GM12878 (cell line): ENCODE measurements at regions not wholly inside any gene's neighbourhood (a gene's known extent, or its start where the extent isn't known, plus 50 kb on each side); places are given as distances from the start of the nearest gene placed in this dataset.

Experiments
- ATAC-seq: fragments of 200-7000 bp; cut with Tn5 transposase; 3 replicates; pipeline ENCODE4 v1.9.1; 2020; ENCODE audit warnings: mild to moderate bottlenecking, moderate library complexity
- BruUV-seq: library from RNA; stranded (reverse); fragments of 400-500 nt; replicated peaks from 2 replicates; lab custom pipeline; 2021; lab: Mats Ljungman, UMichigan
- CTCF ChIA-PET: fragments of 300-600 bp; sonication (Branson Sonifier 250); formaldehyde crosslinking; extraction: SDS; loops from one replicate; lab custom pipeline; 2021; ENCODE audit warnings: inconsistent platforms; lab: Yijun Ruan, JAX
- POLR2A ChIA-PET: fragments of 350-600 bp; formaldehyde crosslinking; extraction: SDS; loops from one replicate; lab custom pipeline; 2021; ENCODE audit warnings: inconsistent platforms; lab: Charles Lee
- RAD21 ChIA-PET: fragments of 300-600 bp; sonication (Branson Sonifier 250); formaldehyde crosslinking; loops from one replicate; lab custom pipeline; 2023; ENCODE audit warnings: antibody characterized with exemption; ENCODE audit not compliant: unreplicated experiment; lab: Charles Lee
- SMC1A ChIA-PET: fragments of 300-600 bp; sonication (Branson Sonifier 250); formaldehyde crosslinking; loops from one replicate; lab custom pipeline; 2023; ENCODE audit not compliant: unreplicated experiment, uncharacterized antibody; lab: Charles Lee
- DNase-seq: peaks from one replicate; pipeline ENCODE4 v3.0.0-alpha.2; 2011; ENCODE audit warnings: low read depth, low spot score
- FAIRE-seq: peaks from 3 replicates; lab custom pipeline; 2011; peaks lifted over from hg19 to GRCh38; lab: Jason Lieb, UNC
- H2AFZ ChIP-seq: 2 replicates; pipeline ENCODE4 v1.6.0; 2011; ENCODE audit warnings: low read depth, low read length, control low read depth; ENCODE audit not compliant: control insufficient read depth
- H3K27ac ChIP-seq: 2 replicates; pipeline ENCODE4 v1.5.1; 2011; ENCODE audit warnings: control low read depth; ENCODE audit not compliant: control insufficient read depth, insufficient read depth
- H3K27me3 ChIP-seq, 2 experiments: replicated peaks in 1 of 2; 2 replicates each; pipeline versions ENCODE4 v1.6.0 to v1.6.1; 2011; ENCODE audit warnings: low read length in 1 of 2; ENCODE audit not compliant: control insufficient read depth in 2 of 2, insufficient read depth in 2 of 2
- H3K36me3 ChIP-seq, 2 experiments: 2 replicates each; pipeline ENCODE4 v1.5.1; 2011; ENCODE audit warnings: low read length in 1 of 2; ENCODE audit not compliant: control insufficient read depth in 2 of 2, insufficient read depth in 2 of 2
- H3K4me1 ChIP-seq: 2 replicates; pipeline ENCODE4 v1.6.1; 2011; ENCODE audit warnings: mild to moderate bottlenecking, low read length, moderate library complexity, mixed read lengths; ENCODE audit not compliant: control insufficient read depth, insufficient read depth
- H3K4me2 ChIP-seq: 2 replicates; pipeline ENCODE4 v1.6.0; 2011; ENCODE audit warnings: control low read depth; ENCODE audit not compliant: control insufficient read depth, insufficient read depth
- H3K4me3 ChIP-seq: fragments of 200-600 bp; sonication (generic); 2 replicates; pipeline ENCODE4 v1.5.1; 2016
- H3K79me2 ChIP-seq: 2 replicates; pipeline ENCODE4 v1.6.0; 2011; ENCODE audit warnings: low read length; ENCODE audit not compliant: control insufficient read depth, insufficient read depth
- H3K9ac ChIP-seq: 2 replicates; pipeline ENCODE4 v1.8.0; 2011; ENCODE audit warnings: low read length, control low read depth, mixed read lengths; ENCODE audit not compliant: control insufficient read depth, insufficient read depth
- H3K9me3 ChIP-seq: replicated peaks from 3 replicates; pipeline ENCODE4 v1.5.1; 2011; ENCODE audit warnings: mild to moderate bottlenecking, low read length; ENCODE audit not compliant: control insufficient read depth, insufficient read depth
- H4K20me1 ChIP-seq: 2 replicates; pipeline ENCODE4 v1.6.0; 2011; ENCODE audit not compliant: control insufficient read depth, insufficient read depth
- BACH1 ChIP-seq: fragments of 450-650 bp; IDR thresholded peaks from 2 replicates; pipeline ENCODE4 v1.6.1; 2017; ENCODE audit warnings: mild to moderate bottlenecking, borderline replicate concordance
- BHLHE40 ChIP-seq, 2 experiments: fragments of 450-650 bp in 1 of 2; IDR thresholded peaks; 2 replicates each; pipeline ENCODE4 v1.6.1; 2011 to 2017; ENCODE audit warnings: low read depth in 2 of 2, borderline replicate concordance in 1 of 2, improper control_type of control experiment in 1 of 2, low read length in 1 of 2, mild to moderate bottlenecking in 1 of 2
- CEBPZ ChIP-seq: fragments of 150-350 bp; IDR thresholded peaks from 2 replicates; pipeline ENCODE4 v1.6.1; 2016; ENCODE audit warnings: low read depth, low read length
- EED ChIP-seq: sonication (generic); IDR thresholded peaks from 2 replicates; pipeline ENCODE4 v1.6.1; 2016; ENCODE audit warnings: antibody characterized with exemption, low read depth
- GATAD2B ChIP-seq: fragments of 450-650 bp; conservative IDR thresholded peaks from 2 replicates; pipeline ENCODE4 v1.6.1; 2017; ENCODE audit warnings: low read depth, mild to moderate bottlenecking, moderate library complexity
- MXI1 ChIP-seq: fragments of 150-350 bp; IDR thresholded peaks from 2 replicates; pipeline ENCODE4 v1.6.1; 2011; ENCODE audit warnings: low read depth, mild to moderate bottlenecking, inconsistent platforms, low read length, improper control_type of control experiment
- SPI1 ChIP-seq: IDR thresholded peaks from 2 replicates; pipeline ENCODE4 v1.6.1; 2011; ENCODE audit warnings: low read depth, mild to moderate bottlenecking, low read length, moderate library complexity, borderline replicate concordance; ENCODE audit not compliant: insufficient read depth
- YBX1 ChIP-seq: fragments of 450-650 bp; IDR thresholded peaks from 2 replicates; pipeline ENCODE4 v1.6.1; 2016; ENCODE audit warnings: antibody characterized with exemption
- WGBS: methylation state at CpG from one replicate; pipeline ENCODE4 v1.1.6; 2016; ENCODE audit warnings: low lambda C conversion rate; ENCODE audit not compliant: insufficient replicate concordance, insufficient coverage; ENCODE audit errors: missing lambda C conversion rate; 5-methylcytosine and 5-hydroxymethylcytosine counted together
- in situ Hi-C: fragments of 300-500 bp; cut with MboI; formaldehyde crosslinking; loops from 9 replicates; pipeline ENCODE4 v1.14.3; 2018; ENCODE audit warnings: mixed read lengths
- intact Hi-C: fragments of 100-400 bp; cut with micrococcal nuclease; formaldehyde crosslinking; loops from one replicate; pipeline ENCODE4 v1.14.2; 2022; ENCODE audit not compliant: unreplicated experiment

DNA sequence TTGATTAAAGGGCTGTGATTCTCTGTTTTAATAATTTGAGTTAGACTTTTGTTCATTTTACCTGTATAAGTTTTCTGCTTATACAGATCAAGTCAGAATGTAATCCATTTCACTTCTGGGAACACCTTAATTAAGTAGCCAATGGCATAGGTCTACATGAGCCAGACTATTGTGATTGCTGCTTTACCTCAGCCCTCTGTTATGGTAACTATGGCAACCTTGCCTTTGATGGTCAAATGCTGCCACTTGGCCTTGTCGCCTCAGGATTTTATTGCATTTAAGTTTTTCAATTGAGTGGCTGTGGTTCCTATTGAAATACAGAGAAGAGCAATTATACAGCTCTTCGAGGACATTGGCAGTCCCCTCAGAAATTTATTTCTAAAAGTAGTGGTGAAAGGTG is 64.3 kb upstream of the TMEM106B start:
- RAD21 ChIA-PET = interaction anchor here (1.3 kb wide), 1 partner anchor 176 kb away, joined by 3 read pairs; no protein-coding TSS in a partner anchor
- SMC1A ChIA-PET = interaction anchor here (1.3 kb wide), 2 partner anchors 10 to 27 kb away, joined by 3 read pairs; no protein-coding TSS in a partner anchor
- Histone ChIP-seq H3K27ac (no peak overlapping the region), H2AFZ (no peak overlapping the region), H3K4me1 (no peaks in the 10 kb centered on the region), H3K79me2 (no peaks in the 10 kb centered on the region), H3K9ac (no peak overlapping the region), H3K27me3 (no peaks in the 10 kb centered on the region), H3K36me3 (no peaks in the 10 kb centered on the region), H3K4me3 (no peak overlapping the region), H4K20me1 (no peaks in the 10 kb centered on the region), H3K9me3 (no peaks in the 10 kb centered on the region), H3K4me2 (no peak overlapping the region)
- intact Hi-C loops (loop anchor here (5.0 kb wide), 1 partner anchor 140 kb away; no protein-coding TSS in a partner anchor), in situ Hi-C loops (no loop called here)
- WGBS = 0% methylated on average over 2 of the region's 2 CpGs
- no peak for TF ChIP-seq YBX1
- TF ChIP-seq EED = no peak
- TF ChIP-seq GATAD2B = no peak
- TF ChIP-seq MXI1 = no peak
- TF ChIP-seq BHLHE40 (IDR thresholded peaks at IDR 0.05; ENCODE audit: borderline replicate concordance in 1 of 2, low read depth in 2 of 2, low read length in 1 of 2) = no peak
- TF ChIP-seq CEBPZ = no peak
- TF ChIP-seq SPI1 = no peak
- no peak for TF ChIP-seq BACH1
- no peak for FAIRE-seq
- CTCF ChIA-PET = no interaction called here
- BruUV-seq = no TSS peak
- DNase-seq = no peak
- POLR2A ChIA-PET = no interaction called here
- ATAC-seq = no peak
